H1 (cell line): ENCODE measurements at regions not wholly inside any gene's neighbourhood (a gene's known extent, or its start where the extent isn't known, plus 50 kb on each side); places are given as distances from the start of the nearest gene placed in this dataset.

Experiments
- SIRT6 ChIP-seq: IDR thresholded peaks from one replicate; pipeline ENCODE4 v1.7.1; 2012; ENCODE audit warnings: low read length, inconsistent platforms

- no peak for TF ChIP-seq SIRT6
Observed at GRCh38 chr14:85438481-85438942, 91.4 kb upstream of the FLRT2 start (continued).
